H1 (cell line): ENCODE measurements at regions not wholly inside any gene's neighbourhood (a gene's known extent, or its start where the extent isn't known, plus 50 kb on each side); places are given as distances from the start of the nearest gene placed in this dataset.

Experiments
- CREB1 ChIP-seq: IDR thresholded peaks from 2 replicates; pipeline ENCODE4 v1.6.1; 2012; ENCODE audit warnings: inconsistent platforms
- NRF1 ChIP-seq: IDR thresholded peaks from 2 replicates; pipeline ENCODE4 v1.6.1; 2011; ENCODE audit warnings: mild to moderate bottlenecking, low read depth, low read length, improper control_type of control experiment
- SP2 ChIP-seq: IDR thresholded peaks from 2 replicates; pipeline ENCODE4 v1.6.1; 2012; ENCODE audit warnings: mild to moderate bottlenecking, low read length, inconsistent platforms

DNA sequence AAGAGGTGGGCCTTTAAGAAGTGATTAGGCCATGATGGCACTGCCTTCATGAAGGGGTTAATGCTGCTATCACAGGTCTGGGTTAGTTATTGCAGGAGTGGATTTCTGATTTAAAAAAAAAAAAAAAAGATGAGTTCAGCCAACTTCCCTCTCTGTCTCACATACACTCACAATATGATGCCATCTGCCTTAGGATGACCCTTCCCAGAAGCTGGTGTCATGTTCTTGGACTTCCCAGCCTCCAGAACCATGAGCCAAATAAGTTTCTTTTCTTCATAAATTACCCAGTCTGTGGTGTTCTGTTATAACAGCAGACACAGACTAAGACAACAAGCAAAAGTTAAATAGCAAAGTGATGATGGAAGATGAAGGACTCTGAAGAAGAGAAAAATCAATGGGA, 179.7 kb upstream of the ETAA1 start (continued):
- TF ChIP-seq CREB1 = no peak
- no peak for TF ChIP-seq SP2
- no peak for TF ChIP-seq NRF1
